Gastroesophageal sphincter (tissue), 3 donors: ENCODE measurements at regions not wholly inside any gene's neighbourhood (a gene's known extent, or its start where the extent isn't known, plus 50 kb on each side); places are given as distances from the start of the nearest gene placed in this dataset.

Source experiments
- CTCF ChIP-seq, 4 experiments: fragments of 200-600 bp in 2 of 4; fragments of 450-650 bp in 2 of 4; sonication (generic) in 1 of 4; IDR thresholded peaks; one replicate each; pipeline ENCODE4 v1.5.1; 2017 to 2019; ENCODE audit warnings: antibody characterized with exemption in 4 of 4, mild to moderate bottlenecking in 2 of 4, moderate library complexity in 2 of 4
- EP300 ChIP-seq: sonication (generic); formaldehyde crosslinking; IDR thresholded peaks from one replicate; pipeline ENCODE4 v1.6.1; 2017; ENCODE audit warnings: antibody characterized with exemption, mild to moderate bottlenecking
- POLR2A ChIP-seq, 2 donors: fragments of 450-650 bp; IDR thresholded peaks; one replicate each; pipeline ENCODE4 v1.6.1; 2017; ENCODE audit warnings: antibody characterized with exemption in 2 of 2, mild to moderate bottlenecking in 2 of 2, moderate library complexity in 1 of 2
- POLR2AphosphoS5 ChIP-seq: sonication (generic); formaldehyde crosslinking; IDR thresholded peaks from one replicate; pipeline ENCODE4 v1.6.1; 2017; ENCODE audit warnings: antibody characterized with exemption

DNA sequence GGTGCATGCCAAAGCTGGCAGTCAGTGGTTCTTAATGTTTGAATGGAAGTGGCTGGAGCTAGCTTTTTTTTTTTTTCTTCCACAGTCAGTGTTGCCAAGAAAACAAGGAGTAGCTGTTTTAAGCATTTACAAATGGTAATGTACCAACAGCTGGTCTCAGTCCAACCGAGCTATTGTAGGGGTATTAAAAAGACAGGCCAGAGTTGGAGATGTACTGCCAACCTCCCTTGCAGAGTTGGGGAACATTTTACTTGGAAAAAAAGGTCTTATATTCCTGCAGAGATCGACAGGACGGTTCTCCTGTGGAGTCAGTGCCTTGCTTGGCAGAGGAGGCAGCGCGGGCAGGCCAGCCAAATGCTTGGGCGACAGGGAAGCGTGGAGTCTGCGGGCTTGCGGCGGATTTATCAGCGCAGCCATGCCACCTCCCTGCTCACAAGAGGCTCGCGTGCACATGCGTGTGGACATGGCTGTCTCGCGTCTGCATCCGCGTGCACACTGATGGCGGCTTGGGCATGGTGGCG lies 338.1 kb downstream of the RPS6KC1 start:
- no peak for TF ChIP-seq POLR2A (IDR thresholded peaks at IDR 0.05)
- TF ChIP-seq CTCF (IDR thresholded peaks at IDR 0.05), result no peak
- no peak for TF ChIP-seq POLR2AphosphoS5
- no peak for TF ChIP-seq EP300
